Lower leg skin (tissue), 4 donors: ENCODE measurements at regions not wholly inside any gene's neighbourhood (a gene's known extent, or its start where the extent isn't known, plus 50 kb on each side); places are given as distances from the start of the nearest gene placed in this dataset.
A peak's percentile ranks its signal among the peaks of the same experiment; 100 is the strongest.

Experiments used
- DNase-seq, 2 donors: peaks; one replicate each; pipeline ENCODE4 v3.0.0-alpha.2; 2019; ENCODE audit warnings: low spot score in 2 of 2
- H3K4me3 ChIP-seq: fragments of 200-600 bp; sonication (generic); 2 replicates; pipeline ENCODE4 v1.5.1; 2017; ENCODE audit warnings: mild to moderate bottlenecking, low read depth; ENCODE audit not compliant: poor library complexity, severe bottlenecking
- POLR2A ChIP-seq, 2 donors: fragments of 450-650 bp; IDR thresholded peaks; one replicate each; pipeline ENCODE4 v1.6.1; 2016 to 2017; ENCODE audit warnings: antibody characterized with exemption in 2 of 2, mild to moderate bottlenecking in 1 of 2, moderate library complexity in 1 of 2
- WGBS, 2 donors: methylation state at CpG; one replicate each; pipeline ENCODE4 v1.1.5; 2018; 5-methylcytosine and 5-hydroxymethylcytosine counted together
- intact Hi-C: fragments of 100-400 bp; cut with DNase I; formaldehyde crosslinking; loops from one replicate; pipeline ENCODE4 v1.15.0; 2023; ENCODE audit warnings: low total_unique reads
- TF ChIP-seq, protein P1 (sequence below), 3 donors: fragments of 450-650 bp; IDR thresholded peaks; one replicate each; pipeline ENCODE4 v1.5.1; 2016; ENCODE audit warnings: antibody characterized with exemption in 3 of 3, mild to moderate bottlenecking in 3 of 3, moderate library complexity in 2 of 3

GRCh38 chr18:55152801-55153200 is 193.5 kb upstream of the CCDC68 start:
- no peak for DNase-seq
- WGBS, 2 donors = 74 to 82% methylated on average over 1 of the region's 1 CpG
- intact Hi-C loops = no loop called here
- H3K4me3 ChIP-seq = no peak overlapping the region
- TF ChIP-seq, protein P1, sequence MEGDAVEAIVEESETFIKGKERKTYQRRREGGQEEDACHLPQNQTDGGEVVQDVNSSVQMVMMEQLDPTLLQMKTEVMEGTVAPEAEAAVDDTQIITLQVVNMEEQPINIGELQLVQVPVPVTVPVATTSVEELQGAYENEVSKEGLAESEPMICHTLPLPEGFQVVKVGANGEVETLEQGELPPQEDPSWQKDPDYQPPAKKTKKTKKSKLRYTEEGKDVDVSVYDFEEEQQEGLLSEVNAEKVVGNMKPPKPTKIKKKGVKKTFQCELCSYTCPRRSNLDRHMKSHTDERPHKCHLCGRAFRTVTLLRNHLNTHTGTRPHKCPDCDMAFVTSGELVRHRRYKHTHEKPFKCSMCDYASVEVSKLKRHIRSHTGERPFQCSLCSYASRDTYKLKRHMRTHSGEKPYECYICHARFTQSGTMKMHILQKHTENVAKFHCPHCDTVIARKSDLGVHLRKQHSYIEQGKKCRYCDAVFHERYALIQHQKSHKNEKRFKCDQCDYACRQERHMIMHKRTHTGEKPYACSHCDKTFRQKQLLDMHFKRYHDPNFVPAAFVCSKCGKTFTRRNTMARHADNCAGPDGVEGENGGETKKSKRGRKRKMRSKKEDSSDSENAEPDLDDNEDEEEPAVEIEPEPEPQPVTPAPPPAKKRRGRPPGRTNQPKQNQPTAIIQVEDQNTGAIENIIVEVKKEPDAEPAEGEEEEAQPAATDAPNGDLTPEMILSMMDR (IDR thresholded peaks at IDR 0.05) = no peak
- TF ChIP-seq POLR2A (IDR thresholded peaks at IDR 0.05) = no peak

DNA sequence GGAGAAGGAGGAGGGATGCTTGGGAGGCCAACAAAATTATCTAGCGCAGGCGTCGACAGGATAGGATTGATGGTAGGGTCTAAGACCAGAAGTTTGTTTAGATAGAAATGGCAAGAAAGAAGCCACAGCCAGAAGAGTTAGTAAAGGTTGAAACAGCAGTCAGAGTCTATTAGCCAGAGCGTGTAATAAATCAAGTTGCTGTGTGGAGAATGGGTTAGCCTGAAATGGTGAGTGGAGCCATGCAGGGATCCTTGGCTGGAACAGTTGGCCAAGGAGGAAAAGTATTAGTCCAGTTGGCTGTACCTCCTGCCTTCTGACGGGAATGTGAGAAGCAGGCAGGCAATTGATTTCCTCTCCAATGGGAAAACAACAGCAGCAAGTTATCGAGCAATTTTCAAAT is 190.7 kb upstream of the CCDC68 start:
- no peak overlapping the region for H3K4me3 ChIP-seq
- WGBS, 2 donors = 70 to 75% methylated on average over 6 of the region's 6 CpGs
- intact Hi-C loops = no loop called here
- TF ChIP-seq, protein P1 (IDR thresholded peaks at IDR 0.05) = no peak
- no peak for TF ChIP-seq POLR2A (IDR thresholded peaks at IDR 0.05)
- peak in 1 of 2 donors; percentile 21 for DNase-seq

DNA sequence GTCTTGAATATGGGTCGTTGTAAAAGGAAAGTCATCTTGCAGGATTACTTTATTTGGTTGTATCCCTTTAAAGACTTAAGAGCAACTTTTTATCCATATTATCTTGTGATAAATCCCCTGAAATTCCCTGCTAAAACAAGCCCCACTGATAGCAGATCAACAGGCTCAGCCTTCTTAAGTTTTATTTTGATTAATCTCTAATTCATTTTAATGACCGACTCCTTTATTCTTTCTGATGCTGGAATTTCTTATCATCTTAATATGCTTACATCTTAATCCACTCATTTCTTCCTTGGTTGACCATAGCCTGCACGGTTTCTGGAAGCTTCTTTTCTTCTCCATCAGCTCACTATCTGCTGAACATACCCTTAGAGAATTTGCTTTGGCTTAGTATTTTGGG is 188.5 kb upstream of the CCDC68 start:
- intact Hi-C loops = no loop called here
- no peak for DNase-seq
- H3K4me3 ChIP-seq = no peak overlapping the region
- WGBS, 2 donors = 64 to 67% methylated on average over 3 of the region's 3 CpGs
- TF ChIP-seq, protein P1 (IDR thresholded peaks at IDR 0.05) = no peak
- TF ChIP-seq POLR2A (IDR thresholded peaks at IDR 0.05) = no peak

DNA sequence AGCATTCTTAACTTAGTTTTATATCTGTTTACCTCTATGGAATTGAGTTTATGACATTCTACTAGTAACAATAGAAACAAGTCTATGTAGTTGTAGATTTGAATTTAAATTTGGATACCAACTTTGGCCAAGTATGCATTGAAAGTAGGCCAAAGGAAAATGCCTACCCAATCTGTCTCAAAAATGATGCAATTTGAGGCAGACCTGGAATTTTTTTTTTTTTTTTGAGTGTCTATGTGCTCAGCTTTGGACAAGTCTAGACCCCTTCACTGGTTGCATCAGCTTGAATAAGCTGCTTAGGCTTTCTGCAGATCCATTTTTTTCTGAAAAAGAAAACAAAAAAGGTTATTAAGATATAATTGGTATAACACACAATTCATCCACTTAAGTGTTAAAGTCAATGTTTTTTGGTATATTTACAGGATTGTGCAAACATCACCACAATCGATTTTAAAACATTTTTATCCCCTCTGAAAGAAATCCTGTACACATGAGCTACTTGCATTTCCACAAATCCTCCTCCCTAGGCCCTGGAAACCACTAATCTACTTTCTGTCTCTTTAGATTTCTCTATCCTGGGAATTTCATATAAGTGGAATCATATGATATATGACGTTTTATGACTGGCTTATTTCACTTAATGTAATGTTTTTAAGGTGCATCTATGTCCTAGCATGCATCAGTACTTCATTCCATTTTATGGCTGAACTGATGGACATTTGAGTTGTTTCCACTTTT is 185.1 kb upstream of the CCDC68 start:
- 20 to 62% methylated on average over 2 of the region's 2 CpGs for WGBS, 2 donors
- intact Hi-C loops = no loop called here
- TF ChIP-seq, protein P1 (IDR thresholded peaks at IDR 0.05) = no peak
- TF ChIP-seq POLR2A (IDR thresholded peaks at IDR 0.05) = no peak
- no peak overlapping the region for H3K4me3 ChIP-seq
- no peak for DNase-seq

DNA sequence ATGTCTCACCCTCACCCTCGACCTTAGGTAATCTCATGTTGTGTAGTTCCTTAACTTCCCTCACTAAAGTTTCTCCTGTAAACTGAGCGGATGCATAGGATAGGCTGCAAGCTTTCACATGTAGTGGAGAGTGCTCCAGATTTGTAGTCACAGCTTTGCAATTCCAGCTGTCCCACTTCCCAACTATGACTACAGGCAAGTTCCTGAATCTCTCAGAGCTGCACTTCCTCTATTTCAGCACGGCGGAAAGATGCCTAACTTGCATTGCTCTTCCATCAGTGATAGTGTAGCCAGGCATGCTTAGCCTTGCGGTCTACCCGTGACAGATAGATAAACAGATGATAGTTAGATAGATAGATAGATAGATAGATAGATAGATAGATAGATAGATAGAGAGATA is 183.1 kb upstream of the CCDC68 start:
- intact Hi-C loops = no loop called here
- WGBS, 2 donors = 70 to 76% methylated on average over 6 of the region's 6 CpGs
- no peak overlapping the region for H3K4me3 ChIP-seq
- DNase-seq = no peak
- TF ChIP-seq, protein P1 (IDR thresholded peaks at IDR 0.05) = no peak

DNA sequence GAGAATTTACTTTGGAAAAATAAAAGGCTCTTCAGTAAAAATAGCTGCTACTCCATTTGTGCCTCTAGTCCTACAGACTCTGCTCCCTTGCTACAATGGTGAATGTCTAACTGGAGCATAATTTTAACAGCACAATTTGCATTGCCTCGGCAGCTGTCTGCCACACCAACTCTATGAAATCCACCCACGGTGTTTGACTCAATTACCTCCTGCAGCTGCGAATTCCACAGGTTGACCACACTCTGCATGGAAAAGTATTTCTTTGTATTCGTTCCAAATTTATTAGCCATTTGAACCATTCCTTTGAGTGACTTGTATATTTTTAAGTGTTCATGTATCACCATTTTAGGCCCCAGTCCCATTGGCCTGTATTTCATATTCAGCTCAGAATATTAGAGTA is 182.1 kb upstream of the CCDC68 start:
- H3K4me3 ChIP-seq = no peak overlapping the region
- TF ChIP-seq, protein P1 (IDR thresholded peaks at IDR 0.05) = no peak
- TF ChIP-seq POLR2A (IDR thresholded peaks at IDR 0.05) = no peak
- intact Hi-C loops = no loop called here
- WGBS, 2 donors = 79 to 84% methylated on average over 4 of the region's 4 CpGs
- DNase-seq = no peak
